A549 (cell line): ENCODE measurements at regions not wholly inside any gene's neighbourhood (a gene's known extent, or its start where the extent isn't known, plus 50 kb on each side); places are given as distances from the start of the nearest gene placed in this dataset.
A peak's percentile ranks its signal among the peaks of the same experiment; 100 is the strongest.

Experiments
- ATAC-seq, 2 experiments: fragments of 200-7000 bp in 1 of 2; fragments of >200 bp in 1 of 2; cut with Nextera tagmentation in 1 of 2; cut with Tn5 transposase in 1 of 2; 3 replicates each; pipeline versions ENCODE4 v1.8.0 to v1.9.1; 2018 to 2020; ENCODE audit warnings: mild to moderate bottlenecking in 1 of 2, moderate library complexity in 1 of 2
- CTCF ChIA-PET: fragments of 300-600 bp; sonication (Branson Sonifier 250); formaldehyde crosslinking; extraction: SDS; loops from one replicate; lab custom pipeline; 2021; ENCODE audit warnings: antibody characterized with exemption, inconsistent platforms; lab: Yijun Ruan, JAX
- POLR2A ChIA-PET: fragments of 350-600 bp; formaldehyde crosslinking; extraction: SDS; loops from one replicate; lab custom pipeline; 2021; ENCODE audit warnings: antibody characterized with exemption, inconsistent platforms; lab: Yijun Ruan, JAX
- DNase-seq, 2 experiments: peaks; one replicate each; pipeline versions ENCODE4 v3.0.0 to v3.0.0-alpha.2; 2011 to 2016; ENCODE audit warnings: low read depth in 1 of 2, low spot score in 1 of 2
- FAIRE-seq: peaks from 2 replicates; lab custom pipeline; 2011; peaks lifted over from hg19 to GRCh38; lab: Jason Lieb, UNC
- H3K27ac ChIP-seq, 2 experiments: fragments of >200 bp; sonication (Bioruptor Twin); formaldehyde crosslinking; 3 replicates each; pipeline ENCODE4 v1.5.1; 2016 to 2017
- H3K4me1 ChIP-seq: fragments of >200 bp; sonication (Bioruptor Twin); formaldehyde crosslinking; 3 replicates; pipeline ENCODE4 v1.6.1; 2016
- H3K4me2 ChIP-seq: fragments of >200 bp; sonication (Bioruptor Twin); formaldehyde crosslinking; 3 replicates; pipeline ENCODE4 v1.6.1; 2016
- H3K4me3 ChIP-seq: fragments of >200 bp; sonication (Bioruptor Twin); formaldehyde crosslinking; 3 replicates; pipeline ENCODE4 v1.5.1; 2016
- H3K9me3 ChIP-seq: fragments of >200 bp; sonication (Bioruptor Twin); formaldehyde crosslinking; 3 replicates; pipeline ENCODE4 v1.6.1; 2016
- ATOH8 ChIP-seq: fragments of 250-450 bp; sonication (Bioruptor Pico); IDR thresholded peaks from 2 replicates; pipeline ENCODE4 v1.5.0; 2020; ENCODE audit warnings: low read depth, mild to moderate bottlenecking, moderate library complexity
- BHLHE40 ChIP-seq: IDR thresholded peaks from 2 replicates; pipeline ENCODE4 v1.6.1; 2012; ENCODE audit warnings: low read depth, low read length, inconsistent platforms
- EHF ChIP-seq: fragments of 250-450 bp; sonication (Bioruptor Pico); IDR thresholded peaks from 2 replicates; pipeline ENCODE4 v1.5.0; 2020; ENCODE audit warnings: mild to moderate bottlenecking
- ELK1 ChIP-seq: fragments of 150-350 bp; IDR thresholded peaks from 2 replicates; pipeline ENCODE4 v1.6.1; 2014; ENCODE audit warnings: low read depth, mild to moderate bottlenecking, low read length
- EP300 ChIP-seq, 2 experiments: fragments of >200 bp; sonication (Bioruptor Twin); formaldehyde crosslinking; IDR thresholded peaks; 2 replicates in 1 of 2; 3 replicates in 1 of 2; pipeline ENCODE4 v1.6.1; 2016 to 2017
- FOSL2 ChIP-seq, 2 experiments: fragments of 450-650 bp in 1 of 2; fragments of >200 bp in 1 of 2; sonication (Bioruptor Twin) in 1 of 2; formaldehyde crosslinking; IDR thresholded peaks; 2 replicates each; pipeline versions ENCODE4 v1.5.0 to v1.6.1; 2016 to 2020; ENCODE audit warnings: mild to moderate bottlenecking in 1 of 2, moderate library complexity in 1 of 2
- FOXS1 ChIP-seq: fragments of 250-450 bp; sonication (Bioruptor Pico); IDR thresholded peaks from 2 replicates; pipeline ENCODE4 v1.5.0; 2020; ENCODE audit warnings: mild to moderate bottlenecking, moderate library complexity
- GATA3 ChIP-seq: IDR thresholded peaks from 2 replicates; pipeline ENCODE4 v1.6.1; 2012; ENCODE audit warnings: borderline replicate concordance
- HMGXB4 ChIP-seq: fragments of 250-450 bp; sonication (Bioruptor Pico); IDR thresholded peaks from 2 replicates; pipeline ENCODE4 v1.5.0; 2021; ENCODE audit warnings: mild to moderate bottlenecking, moderate library complexity, borderline replicate concordance
- HOXA7 ChIP-seq: fragments of 250-450 bp; sonication (Bioruptor Pico); IDR thresholded peaks from 2 replicates; pipeline ENCODE4 v1.5.0; 2020; ENCODE audit warnings: mild to moderate bottlenecking, moderate library complexity
- JUNB ChIP-seq: fragments of >200 bp; sonication (Bioruptor Twin); formaldehyde crosslinking; IDR thresholded peaks from 2 replicates; pipeline ENCODE4 v1.6.1; 2016
- KDM1A ChIP-seq: fragments of 200-600 bp; sonication (generic); IDR thresholded peaks from 2 replicates; pipeline ENCODE4 v1.6.1; 2016; ENCODE audit warnings: low read depth, mild to moderate bottlenecking
- MAFK ChIP-seq: fragments of 450-650 bp; IDR thresholded peaks from 2 replicates; pipeline ENCODE4 v1.6.1; 2014; ENCODE audit not compliant: partially characterized antibody
- MAZ ChIP-seq: fragments of 150-350 bp; IDR thresholded peaks from 2 replicates; pipeline ENCODE4 v1.6.1; 2014; ENCODE audit warnings: antibody characterized with exemption, low read depth, low read length, borderline replicate concordance
- NPAS2 ChIP-seq: fragments of 250-450 bp; sonication (Bioruptor Pico); IDR thresholded peaks from 2 replicates; pipeline ENCODE4 v1.8.0; 2022; ENCODE audit warnings: mild to moderate bottlenecking, moderate library complexity, borderline replicate concordance
- NR3C1 ChIP-seq: fragments of >200 bp; sonication (Bioruptor Twin); formaldehyde crosslinking; IDR thresholded peaks from 3 replicates; pipeline ENCODE4 v1.6.1; 2017
- POLR2A ChIP-seq: IDR thresholded peaks from 2 replicates; pipeline ENCODE4 v1.6.1; 2012; ENCODE audit warnings: mild to moderate bottlenecking, low read length
- POLR2AphosphoS2 ChIP-seq: conservative IDR thresholded peaks from 2 replicates; pipeline ENCODE4 v1.6.1; 2012; ENCODE audit warnings: low read length, improper control_type of control experiment, inconsistent platforms
- RAD21 ChIP-seq, 2 experiments: fragments of >200 bp in 1 of 2; sonication (Bioruptor Twin) in 1 of 2; formaldehyde crosslinking in 1 of 2; IDR thresholded peaks in 1 of 2; conservative IDR thresholded peaks in 1 of 2; 2 replicates in 1 of 2; 3 replicates in 1 of 2; pipeline ENCODE4 v1.6.1; 2012 to 2018; ENCODE audit warnings: inconsistent platforms in 1 of 2
- RARB ChIP-seq: fragments of 250-450 bp; sonication (Bioruptor Pico); IDR thresholded peaks from 2 replicates; pipeline ENCODE4 v1.8.0; 2021; ENCODE audit warnings: mild to moderate bottlenecking, moderate library complexity
- RCOR1 ChIP-seq: fragments of 150-350 bp; IDR thresholded peaks from 2 replicates; pipeline ENCODE4 v1.6.1; 2014; ENCODE audit warnings: antibody characterized with exemption, low read length, low read depth
- SMC3 ChIP-seq: fragments of >200 bp; sonication (Bioruptor Twin); formaldehyde crosslinking; IDR thresholded peaks from 3 replicates; pipeline ENCODE4 v1.6.1; 2018; ENCODE audit warnings: inconsistent platforms
- USF2 ChIP-seq: fragments of 450-650 bp; IDR thresholded peaks from 2 replicates; pipeline ENCODE4 v1.6.1; 2014; ENCODE audit warnings: antibody characterized with exemption
- ZFP36 ChIP-seq: fragments of 450-650 bp; IDR thresholded peaks from 2 replicates; pipeline ENCODE4 v1.6.1; 2014; ENCODE audit warnings: borderline replicate concordance; ENCODE audit not compliant: partially characterized antibody
- WGBS: methylation state at CpG from one replicate; pipeline ENCODE4 v1.1.6; 2017; ENCODE audit errors: missing lambda C conversion rate; 5-methylcytosine and 5-hydroxymethylcytosine counted together

GRCh38 chr4:66164869-66165268 lies 494.6 kb upstream of the EPHA5 start:
- H3K4me2 ChIP-seq, result no peak overlapping the region
- H3K4me3 ChIP-seq, result no peak overlapping the region
- CTCF ChIA-PET, result no interaction called here
- DNase-seq (no peak), FAIRE-seq (no peak), ATAC-seq (no peak)
- H3K27ac ChIP-seq, result no peak overlapping the region
- H3K9me3 ChIP-seq, result no peaks in the 10 kb centered on the region; the same call in 2 of the 3 replicates
- H3K4me1 ChIP-seq, result no peaks in the 10 kb centered on the region
- TF ChIP-seq ATOH8, result no peak
- no peak for TF ChIP-seq MAZ
- TF ChIP-seq ZFP36, result peak; percentile 94
- no peak for TF ChIP-seq HMGXB4 (CRISPR knock-in tag)
- no peak for TF ChIP-seq POLR2A
- TF ChIP-seq RARB (CRISPR knock-in tag), result no peak
- no peak for TF ChIP-seq NR3C1
- TF ChIP-seq, all 56 proteins: peak for 1
- WGBS, result 73% methylated on average over 1 of the region's 1 CpG
- POLR2A ChIA-PET, result no interaction called here

GRCh38 chr4:66160606-66161005 lies 490.3 kb upstream of the EPHA5 start:
- 94% methylated on average over 1 of the region's 1 CpG for WGBS
- FAIRE-seq (no peak), ATAC-seq (no peak), DNase-seq (no peak)
- CTCF ChIA-PET, result no interaction called here
- Histone ChIP-seq H3K4me3 (no peak overlapping the region), H3K4me1 (no peaks in the 10 kb centered on the region), H3K27ac (no peak overlapping the region), H3K9me3 (no peaks in the 10 kb centered on the region; the same call in 2 of the 3 replicates), H3K4me2 (no peak overlapping the region)
- no peak for TF ChIP-seq RARB (CRISPR knock-in tag)
- TF ChIP-seq GATA3, result no peak
- no peak for TF ChIP-seq RAD21 (conservative IDR thresholded peaks at IDR 0.05 in 1 of 2, IDR thresholded peaks at IDR 0.05 in 1 of 2)
- no peak for TF ChIP-seq POLR2AphosphoS2
- TF ChIP-seq NPAS2 (CRISPR knock-in tag), result no peak
- POLR2A ChIA-PET, result no interaction called here

- no peak overlapping the region for H3K4me2 ChIP-seq
- TF ChIP-seq RCOR1, result no peak
- TF ChIP-seq MAFK, result peak; percentile 31
- TF ChIP-seq, all 56 proteins: peak for 1
- FAIRE-seq (no peak), ATAC-seq (no peak), DNase-seq (no peak)
- CTCF ChIA-PET, result no interaction called here
- no peak overlapping the region for H3K27ac ChIP-seq
- H3K9me3 ChIP-seq, result no peaks in the 10 kb centered on the region
- H3K4me3 ChIP-seq, result no peak overlapping the region
- H3K4me1 ChIP-seq, result no peaks in the 10 kb centered on the region
- POLR2A ChIA-PET, result no interaction called here
Observed at GRCh38 chr4:66157594-66157993, 487.3 kb upstream of the EPHA5 start.

- Histone ChIP-seq H3K27ac (no peak overlapping the region), H3K9me3 (no peaks in the 10 kb centered on the region), H3K4me1 (no peaks in the 10 kb centered on the region), H3K4me3 (no peak overlapping the region), H3K4me2 (no peak overlapping the region)
- FAIRE-seq (no peak), DNase-seq (no peak), ATAC-seq (no peak)
- ChIA-PET POLR2A (no interaction called here), CTCF (no interaction called here)
- 73% methylated on average over 6 of the region's 6 CpGs for WGBS
- TF ChIP-seq MAZ, result no peak
- no peak for TF ChIP-seq POLR2AphosphoS2
- TF ChIP-seq SMC3, result no peak
- no peak for TF ChIP-seq KDM1A
- TF ChIP-seq MAFK, result no peak
- TF ChIP-seq ATOH8, result no peak
- TF ChIP-seq HMGXB4 (CRISPR knock-in tag), result no peak
- TF ChIP-seq ELK1, result no peak
- TF ChIP-seq FOXS1, result no peak
- TF ChIP-seq USF2, result no peak
- TF ChIP-seq FOSL2 (IDR thresholded peaks at IDR 0.05), result no peak
- TF ChIP-seq FOSL2 (CRISPR knock-in tag; IDR thresholded peaks at IDR 0.05), result no peak
- TF ChIP-seq JUNB, result no peak
- no peak for TF ChIP-seq EP300 (IDR thresholded peaks at IDR 0.05)
- TF ChIP-seq HOXA7 (CRISPR knock-in tag), result no peak
- TF ChIP-seq BHLHE40, result no peak
- TF ChIP-seq EHF (CRISPR knock-in tag), result no peak
Observed at GRCh38 chr4:66130042-66130441, 459.8 kb upstream of the EPHA5 start.
